Caco-2 (cell line): ENCODE measurements at regions not wholly inside any gene's neighbourhood (a gene's known extent, or its start where the extent isn't known, plus 50 kb on each side); places are given as distances from the start of the nearest gene placed in this dataset.

Source experiments
- BruUV-seq: library from RNA; stranded (reverse); fragments of 400-500 nt; replicated peaks from 2 replicates; lab custom pipeline; 2021; lab: Mats Ljungman, UMichigan
- CTCF ChIA-PET: fragments of 300-600 bp; sonication (Branson Sonifier 250); formaldehyde crosslinking; loops from one replicate; lab custom pipeline; 2022; ENCODE audit warnings: antibody characterized with exemption; lab: Charles Lee
- POLR2A ChIA-PET: fragments of 300-600 bp; sonication (Branson Sonifier 250); formaldehyde crosslinking; loops from one replicate; lab custom pipeline; 2022; ENCODE audit warnings: antibody characterized with exemption; lab: Charles Lee
- DNase-seq, 2 experiments: peaks; one replicate each; pipeline versions ENCODE4 v3.0.0 to v3.0.0-alpha.2; 2020 to 2022
- H3K27me3 ChIP-seq: replicated peaks from 2 replicates; pipeline ENCODE4 v1.6.0; 2011; ENCODE audit warnings: low read length; ENCODE audit not compliant: control insufficient read depth, insufficient read depth
- H3K36me3 ChIP-seq: 2 replicates; pipeline ENCODE4 v1.5.1; 2011; ENCODE audit warnings: low read length; ENCODE audit not compliant: control insufficient read depth, insufficient read depth
- H3K4me1 ChIP-seq: fragments of 250-450 bp; sonication (Bioruptor Pico); 2 replicates; pipeline ENCODE4 v1.5.1; 2020; ENCODE audit warnings: mild to moderate bottlenecking
- H3K4me3 ChIP-seq: 2 replicates; pipeline ENCODE4 v1.5.1; 2011; ENCODE audit warnings: low read depth, mild to moderate bottlenecking, control low read depth, low read length
- H3K9me3 ChIP-seq: fragments of 250-450 bp; sonication (Bioruptor Pico); 2 replicates; pipeline ENCODE4 v1.5.1; 2020; ENCODE audit warnings: mild to moderate bottlenecking, moderate library complexity
- H3K27ac Mint-ChIP-seq: one replicate; pipeline ENCODE4 v1.8.0; 2022; ENCODE audit warnings: mixed read lengths; ENCODE audit not compliant: unreplicated experiment
- H3K27me3 Mint-ChIP-seq: one replicate; pipeline ENCODE4 v1.8.0; 2022; ENCODE audit warnings: mixed read lengths; ENCODE audit not compliant: insufficient read depth, unreplicated experiment
- H3K36me3 Mint-ChIP-seq: one replicate; pipeline ENCODE4 v1.8.0; 2022; ENCODE audit warnings: mild to moderate bottlenecking, mixed read lengths; ENCODE audit not compliant: insufficient read depth, unreplicated experiment
- H3K4me1 Mint-ChIP-seq: one replicate; pipeline ENCODE4 v1.8.0; 2022; ENCODE audit warnings: low read depth, mixed read lengths; ENCODE audit not compliant: unreplicated experiment
- H3K4me3 Mint-ChIP-seq: one replicate; pipeline ENCODE4 v1.8.0; 2022; ENCODE audit warnings: mild to moderate bottlenecking, moderate library complexity, mixed read lengths; ENCODE audit not compliant: unreplicated experiment
- H3K9me3 Mint-ChIP-seq: one replicate; pipeline ENCODE4 v1.8.0; 2022; ENCODE audit warnings: mixed read lengths; ENCODE audit not compliant: unreplicated experiment
- CTCF ChIP-seq, 2 experiments: fragments of 200-600 bp in 1 of 2; IDR thresholded peaks; 1 replicate in 1 of 2; 2 replicates in 1 of 2; pipeline versions ENCODE4 v1.5.1 to v1.8.0; 2011 to 2022; ENCODE audit warnings: antibody characterized with exemption in 1 of 2, control low read depth in 1 of 2, inconsistent platforms in 1 of 2, low read depth in 1 of 2, low read length in 1 of 2, mild to moderate bottlenecking in 1 of 2, moderate library complexity in 1 of 2; ENCODE audit not compliant: insufficient read depth in 1 of 2, severe bottlenecking in 1 of 2, unreplicated experiment in 1 of 2
- intact Hi-C: fragments of 100-400 bp; cut with micrococcal nuclease; formaldehyde crosslinking; loops from one replicate; pipeline ENCODE4 v1.10.0; 2022; ENCODE audit not compliant: unreplicated experiment

- ChIA-PET POLR2A (no interaction called here), CTCF (no interaction called here)
- Histone ChIP-seq H3K36me3 (no peaks in the 10 kb centered on the region), H3K4me1 (no peaks in the 10 kb centered on the region), H3K27me3 (no peaks in the 10 kb centered on the region), H3K9me3 (no peaks in the 10 kb centered on the region), H3K4me3 (no peak overlapping the region)
- no peaks in the 10 kb centered on the region for H3K4me1 Mint-ChIP-seq
- BruUV-seq = no TSS peak
- H3K4me3 Mint-ChIP-seq = no peak overlapping the region
- DNase-seq = no peak
- no peaks in the 10 kb centered on the region for H3K27me3 Mint-ChIP-seq
- H3K27ac Mint-ChIP-seq = no peak overlapping the region
- intact Hi-C loops = no loop called here
- no peak for TF ChIP-seq CTCF (IDR thresholded peaks at IDR 0.05; ENCODE audit: insufficient read depth in 1 of 2, low read depth in 1 of 2, low read length in 1 of 2, severe bottlenecking in 1 of 2, unreplicated experiment in 1 of 2)
- H3K36me3 Mint-ChIP-seq = no peaks in the 10 kb centered on the region
- H3K9me3 Mint-ChIP-seq = no peaks in the 10 kb centered on the region
Measured at GRCh38 chr7:10070899-10071298, 902.8 kb upstream of the PHF14 start.

GRCh38 chr7:10075866-10076265 is 897.8 kb upstream of the PHF14 start:
- H3K36me3 ChIP-seq = no peaks in the 10 kb centered on the region
- ChIA-PET CTCF (no interaction called here), POLR2A (no interaction called here)
- intact Hi-C loops = no loop called here
- H3K4me1 Mint-ChIP-seq = no peaks in the 10 kb centered on the region
- no peaks in the 10 kb centered on the region for H3K9me3 Mint-ChIP-seq
- no peaks in the 10 kb centered on the region for H3K27me3 ChIP-seq
- TF ChIP-seq CTCF (IDR thresholded peaks at IDR 0.05; ENCODE audit: insufficient read depth in 1 of 2, low read depth in 1 of 2, low read length in 1 of 2, severe bottlenecking in 1 of 2, unreplicated experiment in 1 of 2) = no peak
- no peak for DNase-seq
- no peak overlapping the region for H3K4me3 Mint-ChIP-seq
- H3K27me3 Mint-ChIP-seq = no peaks in the 10 kb centered on the region
- no TSS peak for BruUV-seq
- H3K36me3 Mint-ChIP-seq = no peaks in the 10 kb centered on the region
- H3K27ac Mint-ChIP-seq = no peak overlapping the region
- no peak overlapping the region for H3K4me3 ChIP-seq
- no peaks in the 10 kb centered on the region for H3K9me3 ChIP-seq
- H3K4me1 ChIP-seq = no peaks in the 10 kb centered on the region

- intact Hi-C loops = no loop called here
- Mint-ChIP-seq H3K4me3 (no peak overlapping the region), H3K4me1 (no peaks in the 10 kb centered on the region), H3K27me3 (no peaks in the 10 kb centered on the region), H3K36me3 (no peaks in the 10 kb centered on the region), H3K9me3 (no peaks in the 10 kb centered on the region), H3K27ac (no peak overlapping the region)
- no peaks in the 10 kb centered on the region for H3K9me3 ChIP-seq
- no peaks in the 10 kb centered on the region for H3K27me3 ChIP-seq
- no peaks in the 10 kb centered on the region for H3K4me1 ChIP-seq
- no peak overlapping the region for H3K4me3 ChIP-seq
- BruUV-seq = no TSS peak
- no peaks in the 10 kb centered on the region for H3K36me3 ChIP-seq
- CTCF ChIA-PET = no interaction called here
- TF ChIP-seq CTCF (IDR thresholded peaks at IDR 0.05; ENCODE audit: insufficient read depth in 1 of 2, low read depth in 1 of 2, low read length in 1 of 2, severe bottlenecking in 1 of 2, unreplicated experiment in 1 of 2) = no peak
- DNase-seq = no peak
- POLR2A ChIA-PET = no interaction called here
Measured at GRCh38 chr7:10076660-10077300, 896.9 kb upstream of the PHF14 start.
